ENCODE measurements at regions not wholly inside any gene's neighbourhood (a gene's known extent, or its start where the extent isn't known, plus 50 kb on each side); places are given as distances from the start of the nearest gene placed in this dataset.

GRCh38 chr3:77913524-77914174, 873.8 kb downstream of the ROBO2 start:
- no peak for FAIRE-seq
- no peaks in the 10 kb centered on the region for H3K36me3 ChIP-seq (ENCODE audit: control insufficient read depth in 2 of 2, extremely low read depth in 1 of 2, insufficient read depth in 2 of 2, low read length in 2 of 2)
- no peak overlapping the region for H3K4me2 ChIP-seq (ENCODE audit: control insufficient read depth, extremely low read depth, insufficient read depth, low read depth, low read length)
- H3K9me1 ChIP-seq (ENCODE audit: control insufficient read depth, extremely low read depth, insufficient read depth, low read length), result no peaks in the 10 kb centered on the region
- no peak overlapping the region for H3K4me3 ChIP-seq (ENCODE audit: control insufficient read depth in 2 of 3, extremely low read depth in 1 of 3, insufficient read depth in 2 of 3, low read depth in 1 of 3, low read length in 3 of 3)
- H4K20me1 ChIP-seq (ENCODE audit: control insufficient read depth, extremely low read depth, insufficient read depth, low read length), result no peaks in the 10 kb centered on the region
- no peak overlapping the region for H2AFZ ChIP-seq (ENCODE audit: control insufficient read depth, low read length)
- DNase-seq (ENCODE audit: low read depth, low spot score), result no peak
- H3K79me2 ChIP-seq (ENCODE audit: control insufficient read depth, insufficient read depth, low read length), result no peaks in the 10 kb centered on the region
- dilution Hi-C loops (cut with MboI; ENCODE audit: extremely low pct_ligation_motif_present, low sequenced_read_pairs), result no loop called here
- no peaks in the 10 kb centered on the region for H3K4me1 ChIP-seq (ENCODE audit: control insufficient read depth, extremely low read depth, insufficient read depth, low read length)
- no peaks in the 10 kb centered on the region for H3K27me3 ChIP-seq (ENCODE audit: control insufficient read depth, extremely low read depth, insufficient read depth, low read length)
- no peaks in the 10 kb centered on the region for H3K9me3 ChIP-seq (ENCODE audit: control insufficient read depth, low read depth, low read length)
- no peak overlapping the region for H3K9ac ChIP-seq (ENCODE audit: control insufficient read depth, extremely low read depth, insufficient read depth, low read length)
- TF ChIP-seq EZH2 (IDR thresholded peaks at IDR 0.05; ENCODE audit: low read length) (no peak), CTCF (optimal IDR thresholded peaks at IDR 0.05 in 1 of 3, IDR thresholded peaks at IDR 0.05 in 1 of 3, conservative IDR thresholded peaks at IDR 0.05 in 1 of 3; ENCODE audit: extremely low read depth in 1 of 3, insufficient read depth in 2 of 3, low read length in 3 of 3) (no peak)
- H3K27ac ChIP-seq (ENCODE audit: control insufficient read depth, insufficient read depth, low read length), result no peak overlapping the region

GRCh38 chr3:77915336-77915735, 875.4 kb downstream of the ROBO2 start:
- no peak for DNase-seq (ENCODE audit: low read depth, low spot score)
- Histone ChIP-seq H3K4me1 (ENCODE audit: control insufficient read depth, extremely low read depth, insufficient read depth, low read length) (no peaks in the 10 kb centered on the region), H3K27me3 (ENCODE audit: control insufficient read depth, extremely low read depth, insufficient read depth, low read length) (no peaks in the 10 kb centered on the region), H2AFZ (ENCODE audit: control insufficient read depth, low read length) (no peak overlapping the region), H3K27ac (ENCODE audit: control insufficient read depth, insufficient read depth, low read length) (no peak overlapping the region), H3K79me2 (ENCODE audit: control insufficient read depth, insufficient read depth, low read length) (no peaks in the 10 kb centered on the region), H3K9me3 (ENCODE audit: control insufficient read depth, low read depth, low read length) (no peaks in the 10 kb centered on the region), H3K36me3 (ENCODE audit: control insufficient read depth in 2 of 2, extremely low read depth in 1 of 2, insufficient read depth in 2 of 2, low read length in 2 of 2) (no peaks in the 10 kb centered on the region), H3K4me3 (ENCODE audit: control insufficient read depth in 2 of 3, extremely low read depth in 1 of 3, insufficient read depth in 2 of 3, low read depth in 1 of 3, low read length in 3 of 3) (no peak overlapping the region), H4K20me1 (ENCODE audit: control insufficient read depth, extremely low read depth, insufficient read depth, low read length) (no peaks in the 10 kb centered on the region), H3K9ac (ENCODE audit: control insufficient read depth, extremely low read depth, insufficient read depth, low read length) (no peak overlapping the region), H3K4me2 (ENCODE audit: control insufficient read depth, extremely low read depth, insufficient read depth, low read depth, low read length) (no peak overlapping the region), H3K9me1 (ENCODE audit: control insufficient read depth, extremely low read depth, insufficient read depth, low read length) (no peaks in the 10 kb centered on the region)
- no peak for TF ChIP-seq EZH2 (IDR thresholded peaks at IDR 0.05; ENCODE audit: low read length)
- no peak for TF ChIP-seq CTCF (optimal IDR thresholded peaks at IDR 0.05 in 1 of 3, IDR thresholded peaks at IDR 0.05 in 1 of 3, conservative IDR thresholded peaks at IDR 0.05 in 1 of 3; ENCODE audit: extremely low read depth in 1 of 3, insufficient read depth in 2 of 3, low read length in 3 of 3)
- dilution Hi-C loops (cut with MboI; ENCODE audit: extremely low pct_ligation_motif_present, low sequenced_read_pairs), result no loop called here
- no peak for FAIRE-seq

Data from keratinocyte (primary cell).